Neural progenitor cell (in vitro differentiated cells): ENCODE measurements at regions not wholly inside any gene's neighbourhood (a gene's known extent, or its start where the extent isn't known, plus 50 kb on each side); places are given as distances from the start of the nearest gene placed in this dataset.
A peak's percentile ranks its signal among the peaks of the same experiment; 100 is the strongest.

Source experiments
- DNase-seq: peaks from one replicate; pipeline ENCODE4 v3.0.0-alpha.2; 2016; ENCODE audit warnings: low spot score
- H2AFZ ChIP-seq: fragments of 200-600 bp; sonication (generic); replicated peaks from 2 replicates; pipeline ENCODE4 v1.6.1; 2016; ENCODE audit warnings: antibody characterized with exemption
- H3F3A ChIP-seq: fragments of 200-600 bp; sonication (generic); 2 replicates; pipeline ENCODE4 v1.6.1; 2016; ENCODE audit warnings: antibody characterized with exemption, low read depth
- H3K27ac ChIP-seq: fragments of 200-600 bp; sonication (generic); 2 replicates; pipeline ENCODE4 v1.5.1; 2016; ENCODE audit warnings: mild to moderate bottlenecking
- H3K27me3 ChIP-seq: fragments of 200-600 bp; sonication (generic); 2 replicates; pipeline ENCODE4 v1.6.1; 2016; ENCODE audit warnings: mild to moderate bottlenecking, moderate library complexity
- H3K36me3 ChIP-seq: fragments of 200-600 bp; sonication (generic); 2 replicates; pipeline ENCODE4 v1.5.1; 2016
- H3K4me1 ChIP-seq: fragments of 200-600 bp; sonication (generic); 2 replicates; pipeline ENCODE4 v1.6.1; 2016; ENCODE audit warnings: mixed run types
- H3K4me2 ChIP-seq: fragments of 200-600 bp; sonication (generic); 2 replicates; pipeline ENCODE4 v1.6.1; 2016
- H3K4me3 ChIP-seq: fragments of 200-600 bp; sonication (generic); 2 replicates; pipeline ENCODE4 v1.5.1; 2016
- H3K79me2 ChIP-seq: fragments of 200-600 bp; sonication (generic); 2 replicates; pipeline ENCODE4 v1.6.1; 2016; ENCODE audit warnings: low read depth
- H3K9ac ChIP-seq: fragments of 200-600 bp; sonication (generic); 2 replicates; pipeline ENCODE4 v1.6.1; 2016
- H3K9me3 ChIP-seq: fragments of 200-600 bp; sonication (generic); 2 replicates; pipeline ENCODE4 v1.5.1; 2016; ENCODE audit warnings: low read depth
- H4K20me1 ChIP-seq: fragments of 200-600 bp; sonication (generic); 2 replicates; pipeline ENCODE4 v1.6.1; 2016; ENCODE audit warnings: low read depth
- H3K27ac Mint-ChIP-seq: 3 replicates; pipeline ENCODE4 v1.8.0; 2021; ENCODE audit warnings: mixed read lengths
- H3K27me3 Mint-ChIP-seq: 2 replicates; pipeline ENCODE4 v1.8.0; 2022; ENCODE audit warnings: low read depth, mild to moderate bottlenecking, inconsistent platforms, moderate library complexity, mixed read lengths; ENCODE audit not compliant: insufficient read depth
- H3K36me3 Mint-ChIP-seq: 3 replicates; pipeline ENCODE4 v1.8.0; 2021; ENCODE audit warnings: mixed read lengths
- H3K4me1 Mint-ChIP-seq: 3 replicates; pipeline ENCODE4 v1.8.0; 2021; ENCODE audit warnings: mixed read lengths
- H3K4me3 Mint-ChIP-seq: 3 replicates; pipeline ENCODE4 v1.8.0; 2021; ENCODE audit warnings: mild to moderate bottlenecking, moderate library complexity, mixed read lengths
- H3K9me3 Mint-ChIP-seq: 3 replicates; pipeline ENCODE4 v1.8.0; 2020; ENCODE audit warnings: mixed read lengths
- EZH2 ChIP-seq: fragments of 200-600 bp; sonication (generic); IDR thresholded peaks from 2 replicates; pipeline ENCODE4 v1.6.1; 2017; ENCODE audit warnings: antibody characterized with exemption, mild to moderate bottlenecking, moderate library complexity
- EZH2phosphoT487 ChIP-seq: fragments of 200-600 bp; sonication (generic); IDR thresholded peaks from 2 replicates; pipeline ENCODE4 v1.6.1; 2017; ENCODE audit warnings: antibody characterized with exemption
- TF ChIP-seq, protein P1 (sequence below): fragments of 200-600 bp; sonication (generic); IDR thresholded peaks from 2 replicates; pipeline ENCODE4 v1.5.1; 2017; ENCODE audit warnings: antibody characterized with exemption, mild to moderate bottlenecking

DNA sequence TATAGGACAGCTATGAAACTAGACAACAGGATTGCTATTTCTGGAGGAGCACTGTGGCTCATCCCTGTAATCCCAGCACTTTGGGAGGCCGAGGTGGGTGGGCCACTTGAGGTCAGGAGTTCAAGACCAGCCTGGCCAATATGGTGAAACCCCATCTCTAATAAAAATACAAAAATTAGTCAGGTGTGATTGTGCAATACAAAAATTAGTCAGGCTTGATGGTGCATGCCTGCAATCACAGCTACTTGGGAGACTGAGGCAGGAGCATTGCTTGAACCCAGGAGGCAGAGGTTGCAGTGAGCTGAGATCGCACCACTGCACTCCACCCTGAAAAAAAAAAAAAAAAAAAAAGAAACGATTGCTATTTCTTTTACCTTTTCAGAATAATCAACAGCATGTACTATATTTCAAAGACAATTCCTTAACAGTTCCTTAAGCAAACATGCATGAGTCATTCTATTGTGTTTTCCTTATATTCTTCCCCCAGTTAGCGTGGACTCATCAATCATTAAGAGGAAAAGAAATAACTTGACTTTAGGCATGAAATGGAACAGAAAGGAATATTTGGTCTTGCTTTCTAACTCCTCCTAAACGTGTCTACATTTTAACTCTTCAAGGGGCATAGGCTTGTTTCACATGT, 162.6 kb downstream of the TAF11L14 start:
- Histone ChIP-seq H3K27ac (no peak overlapping the region), H3K36me3 (no peaks in the 10 kb centered on the region), H3K4me3 (no peak overlapping the region), H3K27me3 (no peaks in the 10 kb centered on the region), H3F3A (peaks cover 6% of the 10 kb centered on the region), H3K79me2 (no peaks in the 10 kb centered on the region), H3K9ac (no peak overlapping the region), H3K4me1 (peaks cover 17% of the 10 kb centered on the region), H4K20me1 (no peaks in the 10 kb centered on the region), H2AFZ (no peak overlapping the region), H3K4me2 (no peak overlapping the region), H3K9me3 (no peaks in the 10 kb centered on the region)
- Mint-ChIP-seq H3K4me3 (no peak overlapping the region), H3K4me1 (peaks cover 10% of the 10 kb centered on the region), H3K36me3 (no peaks in the 10 kb centered on the region), H3K9me3 (peaks cover 5% of the 10 kb centered on the region), H3K27me3 (peaks cover 4% of the 10 kb centered on the region), H3K27ac (no peak overlapping the region)
- no peak for DNase-seq
- TF ChIP-seq EZH2 (no peak), EZH2phosphoT487 (no peak)
- TF ChIP-seq, protein P1, sequence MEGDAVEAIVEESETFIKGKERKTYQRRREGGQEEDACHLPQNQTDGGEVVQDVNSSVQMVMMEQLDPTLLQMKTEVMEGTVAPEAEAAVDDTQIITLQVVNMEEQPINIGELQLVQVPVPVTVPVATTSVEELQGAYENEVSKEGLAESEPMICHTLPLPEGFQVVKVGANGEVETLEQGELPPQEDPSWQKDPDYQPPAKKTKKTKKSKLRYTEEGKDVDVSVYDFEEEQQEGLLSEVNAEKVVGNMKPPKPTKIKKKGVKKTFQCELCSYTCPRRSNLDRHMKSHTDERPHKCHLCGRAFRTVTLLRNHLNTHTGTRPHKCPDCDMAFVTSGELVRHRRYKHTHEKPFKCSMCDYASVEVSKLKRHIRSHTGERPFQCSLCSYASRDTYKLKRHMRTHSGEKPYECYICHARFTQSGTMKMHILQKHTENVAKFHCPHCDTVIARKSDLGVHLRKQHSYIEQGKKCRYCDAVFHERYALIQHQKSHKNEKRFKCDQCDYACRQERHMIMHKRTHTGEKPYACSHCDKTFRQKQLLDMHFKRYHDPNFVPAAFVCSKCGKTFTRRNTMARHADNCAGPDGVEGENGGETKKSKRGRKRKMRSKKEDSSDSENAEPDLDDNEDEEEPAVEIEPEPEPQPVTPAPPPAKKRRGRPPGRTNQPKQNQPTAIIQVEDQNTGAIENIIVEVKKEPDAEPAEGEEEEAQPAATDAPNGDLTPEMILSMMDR = no peak

DNA sequence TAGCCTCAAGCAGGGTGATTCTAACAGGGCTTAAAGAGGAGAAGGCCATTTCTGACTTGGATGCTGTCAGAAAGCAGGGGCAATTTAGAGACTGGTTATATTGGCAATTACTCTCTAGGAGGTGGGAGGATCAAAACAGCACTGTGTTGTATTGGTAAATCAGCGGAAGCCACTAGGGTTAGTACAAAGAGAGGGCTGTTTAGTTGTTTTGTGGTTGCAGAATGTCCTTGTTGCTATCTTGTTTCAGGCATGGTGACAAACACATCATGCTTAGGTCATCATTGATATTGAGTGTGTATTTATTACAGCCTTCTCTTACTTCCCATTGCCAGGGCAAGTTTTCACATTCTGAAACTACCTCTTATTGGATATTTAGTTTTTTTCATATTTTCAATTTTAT, 165.3 kb downstream of the TAF11L14 start:
- H3K27ac Mint-ChIP-seq = peak overlapping the region; percentile 16
- H3K36me3 ChIP-seq = no peaks in the 10 kb centered on the region
- no peak overlapping the region for H3K4me2 ChIP-seq
- no peaks in the 10 kb centered on the region for H3K36me3 Mint-ChIP-seq
- TF ChIP-seq EZH2 (no peak), EZH2phosphoT487 (no peak)
- TF ChIP-seq, protein P1 = no peak
- H3K9me3 Mint-ChIP-seq = peaks cover under 1% of the 10 kb centered on the region
- H3K9me3 ChIP-seq = no peaks in the 10 kb centered on the region
- H3K79me2 ChIP-seq = no peaks in the 10 kb centered on the region
- peak; percentile 21 for DNase-seq
- H3K4me1 Mint-ChIP-seq = peaks cover 34% of the 10 kb centered on the region
- H2AFZ ChIP-seq = no peak overlapping the region
- H3K4me3 Mint-ChIP-seq = no peak overlapping the region
- no peak overlapping the region for H3K4me3 ChIP-seq
- H3K27me3 Mint-ChIP-seq = peaks cover 2% of the 10 kb centered on the region
- H3K27me3 ChIP-seq = no peaks in the 10 kb centered on the region
- peak overlapping the region; percentile 50 for H3K27ac ChIP-seq
- H3F3A ChIP-seq = peaks cover 16% of the 10 kb centered on the region
- no peaks in the 10 kb centered on the region for H4K20me1 ChIP-seq
- H3K9ac ChIP-seq = no peak overlapping the region
- peaks cover 37% of the 10 kb centered on the region for H3K4me1 ChIP-seq

GRCh38 chr5:17801595-17801994, 167.3 kb downstream of the TAF11L14 start:
- Histone ChIP-seq H3K4me1 (peaks cover 37% of the 10 kb centered on the region), H3K4me3 (no peak overlapping the region), H3K27me3 (no peaks in the 10 kb centered on the region), H3K36me3 (no peaks in the 10 kb centered on the region), H3K27ac (peak overlapping the region; percentile 82), H3F3A (peaks cover 16% of the 10 kb centered on the region), H3K9ac (no peak overlapping the region), H2AFZ (no peak overlapping the region), H3K4me2 (peak overlapping the region; percentile 61), H4K20me1 (no peaks in the 10 kb centered on the region), H3K9me3 (no peaks in the 10 kb centered on the region), H3K79me2 (no peaks in the 10 kb centered on the region)
- H3K4me1 Mint-ChIP-seq = peaks cover 47% of the 10 kb centered on the region
- H3K9me3 Mint-ChIP-seq = peaks cover 2% of the 10 kb centered on the region
- DNase-seq = no peak
- H3K4me3 Mint-ChIP-seq = no peak overlapping the region
- no peak for TF ChIP-seq EZH2phosphoT487
- no peak for TF ChIP-seq EZH2
- TF ChIP-seq, protein P1 = no peak
- H3K27ac Mint-ChIP-seq = peak overlapping the region; percentile 29
- peaks cover under 1% of the 10 kb centered on the region for H3K27me3 Mint-ChIP-seq
- H3K36me3 Mint-ChIP-seq = no peaks in the 10 kb centered on the region
